Anterior cingulate cortex (tissue), 58 donors: ENCODE measurements at regions not wholly inside any gene's neighbourhood (a gene's known extent, or its start where the extent isn't known, plus 50 kb on each side); places are given as distances from the start of the nearest gene placed in this dataset.

Experiments used
- DNase-seq, 58 donors: peaks; one replicate each; lab custom pipeline; 2025; lab: John Stamatoyannopoulos, UW

DNA sequence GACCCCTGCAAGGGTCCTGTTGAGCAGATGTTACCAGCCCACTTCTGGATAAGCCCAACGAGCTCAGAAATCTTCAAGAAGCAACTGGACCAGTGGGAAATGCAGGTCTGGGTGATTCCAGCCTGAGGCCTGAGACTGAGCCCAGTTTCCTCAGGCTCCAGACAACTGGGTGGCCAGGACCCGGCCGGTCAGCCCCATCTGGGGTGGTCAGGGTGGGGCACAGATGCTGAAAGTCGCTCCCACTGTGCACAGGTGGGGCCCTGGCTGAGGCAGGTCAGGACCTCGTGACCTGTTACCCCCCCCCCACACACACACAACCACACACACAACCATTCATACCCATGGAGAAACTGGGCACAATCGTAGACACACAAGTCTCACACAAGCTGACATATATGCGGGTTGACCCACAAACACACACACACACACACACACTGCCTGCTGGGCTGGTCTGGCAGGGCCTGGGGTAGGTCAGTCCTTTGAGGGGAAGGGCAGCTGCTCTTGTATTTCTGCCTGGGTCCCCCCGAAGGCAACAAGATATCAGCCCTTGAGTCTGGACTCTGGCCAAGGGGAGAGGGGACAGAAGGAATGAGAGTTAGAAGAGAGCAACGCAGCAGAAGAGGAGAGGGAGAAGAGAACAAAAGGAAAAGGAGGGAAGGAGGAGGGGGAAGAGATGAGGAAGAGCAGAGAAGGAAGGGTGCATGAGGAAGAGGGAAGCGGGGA is 99.0 kb upstream of the CDH5 start:
- no peak for DNase-seq

DNA sequence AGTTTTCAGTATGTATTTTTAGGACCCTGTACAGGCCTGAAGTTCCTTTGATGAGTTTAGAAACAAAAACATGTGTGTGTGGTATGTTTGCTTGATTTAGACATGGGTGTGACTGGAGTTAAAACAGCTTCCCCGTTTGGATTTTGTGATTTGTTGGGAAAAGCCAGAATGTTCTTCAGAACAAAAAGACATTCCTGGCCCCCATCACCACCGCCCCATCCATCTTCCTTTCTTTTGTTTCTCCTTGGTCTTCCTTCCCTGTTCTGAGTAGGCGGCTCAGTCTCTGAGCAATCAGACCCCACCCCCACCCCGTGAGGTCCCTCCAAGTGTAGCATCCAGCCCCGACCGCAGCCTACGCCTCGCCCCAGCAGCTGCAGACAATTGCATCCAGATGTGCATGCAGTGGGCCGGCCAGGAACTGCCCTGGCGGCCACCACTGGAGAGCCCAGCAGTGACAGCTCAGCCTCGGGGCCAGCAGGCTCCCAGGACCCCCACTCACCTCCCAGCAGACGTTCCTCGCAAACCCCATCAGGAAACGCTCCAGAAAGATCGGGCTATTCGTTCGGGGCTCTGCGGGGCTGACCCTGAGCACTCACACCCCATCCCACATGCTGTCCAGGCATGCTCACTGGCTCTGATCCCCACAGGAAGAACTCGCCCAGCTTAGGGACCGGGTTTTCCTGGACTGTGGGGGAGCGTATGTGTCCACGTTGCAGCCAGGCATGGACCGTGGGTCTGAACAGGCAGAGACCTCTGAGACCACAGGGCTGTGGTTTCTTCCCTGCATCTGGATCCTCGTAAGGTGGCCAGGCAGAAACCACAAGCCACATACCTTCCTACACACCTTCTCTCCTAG is 99.8 kb upstream of the CDH5 start:
- no peak for DNase-seq

DNA sequence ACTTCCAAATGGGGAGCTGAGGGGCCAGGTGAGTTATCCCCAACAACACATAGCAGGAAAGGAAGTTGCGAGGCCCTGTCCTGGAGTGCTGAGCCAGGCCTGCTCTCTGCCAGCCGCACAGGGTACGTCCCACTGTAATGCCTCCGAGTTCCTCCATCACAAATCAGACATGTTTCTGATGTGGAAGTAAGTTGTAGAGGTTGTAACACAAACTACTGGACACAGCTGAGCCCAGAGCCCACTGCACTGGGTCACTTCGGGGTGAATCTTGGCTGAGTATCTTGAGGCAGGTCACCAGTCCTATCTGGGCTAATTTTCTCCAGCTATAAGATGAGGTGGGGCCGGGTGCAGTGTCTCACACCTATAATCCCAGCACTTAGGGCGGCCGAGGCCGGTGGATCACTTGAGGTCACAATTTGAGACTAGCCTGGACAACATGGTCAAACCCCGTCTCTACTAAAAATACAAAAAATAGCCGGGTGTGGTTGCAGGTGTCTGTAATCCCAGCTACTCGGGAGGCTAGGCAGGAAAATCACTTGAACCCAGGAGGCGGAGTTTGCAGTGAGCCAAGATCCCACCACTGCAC is 100.8 kb upstream of the CDH5 start:
- DNase-seq, result no peak

DNA sequence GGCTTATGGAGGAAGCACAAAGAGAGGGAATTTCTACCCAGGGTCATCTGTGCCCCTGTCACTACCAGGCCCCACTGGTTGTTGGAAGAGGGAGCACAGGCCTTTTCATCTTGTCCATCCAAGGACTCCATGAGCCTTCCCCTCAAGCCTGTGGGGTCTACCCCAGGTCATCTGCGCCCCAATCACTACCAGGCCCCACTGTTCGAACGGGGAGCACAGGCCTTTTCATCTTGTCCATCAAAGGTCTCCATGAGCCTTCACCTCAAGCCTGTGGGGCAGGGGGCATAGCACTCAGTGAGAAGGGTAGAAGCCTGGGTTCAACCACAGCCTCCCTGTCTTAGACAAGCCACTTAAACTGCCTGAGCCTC is 101.5 kb upstream of the CDH5 start:
- DNase-seq, result no peak

DNA sequence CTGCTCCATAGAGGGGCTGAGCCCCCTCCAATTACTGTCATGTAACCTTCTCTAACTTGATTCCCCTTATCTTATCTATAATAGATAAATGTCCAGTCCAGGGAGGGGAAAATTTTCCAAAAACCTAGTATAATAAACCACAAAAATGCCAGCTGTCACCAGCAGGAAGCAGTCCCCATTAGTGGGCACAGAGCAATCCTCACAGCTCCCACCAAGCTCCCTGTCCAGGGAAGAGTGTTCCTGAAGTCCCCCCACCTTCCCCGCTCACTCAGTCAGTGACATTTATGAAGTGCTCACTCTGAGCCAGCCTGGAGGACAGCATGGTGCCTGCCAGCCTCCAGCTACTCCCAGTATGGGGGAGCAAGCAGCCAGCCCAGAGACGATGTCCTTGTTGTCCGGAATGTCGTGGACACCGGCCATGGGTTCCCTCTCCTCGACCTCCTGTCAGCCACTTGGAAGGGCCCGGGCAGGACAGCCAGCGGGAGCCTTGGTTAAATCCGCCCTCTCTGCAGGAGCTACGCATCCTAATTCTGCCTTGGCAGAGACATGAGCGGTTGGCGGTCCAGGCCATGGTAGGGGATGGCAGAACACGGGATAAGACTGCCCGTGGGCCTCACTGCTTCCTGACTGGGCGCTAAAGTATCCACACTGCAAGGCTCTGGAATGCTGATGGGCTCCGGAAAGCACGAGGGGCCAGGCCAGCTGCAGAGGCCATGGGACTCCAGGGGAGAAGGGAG is 102.0 kb upstream of the CDH5 start:
- DNase-seq, result peak in 1 of 58 donors; percentile 40

DNA sequence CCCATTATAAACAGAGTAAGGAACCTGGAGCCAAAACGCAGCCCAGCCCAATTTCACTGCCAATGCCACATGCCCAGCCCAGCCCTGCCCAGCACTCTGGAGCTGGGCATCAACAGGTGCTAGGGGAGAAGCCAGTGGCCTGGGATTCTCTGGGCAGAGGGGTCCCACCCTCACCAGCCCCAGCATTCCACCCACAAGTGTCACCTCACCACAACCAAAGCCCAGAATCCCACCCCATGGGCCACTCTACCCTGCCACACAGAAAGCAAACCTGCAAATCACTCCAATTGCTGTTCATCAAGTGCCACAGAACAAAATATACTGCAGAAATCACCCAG is 102.5 kb upstream of the CDH5 start:
- no peak for DNase-seq

DNA sequence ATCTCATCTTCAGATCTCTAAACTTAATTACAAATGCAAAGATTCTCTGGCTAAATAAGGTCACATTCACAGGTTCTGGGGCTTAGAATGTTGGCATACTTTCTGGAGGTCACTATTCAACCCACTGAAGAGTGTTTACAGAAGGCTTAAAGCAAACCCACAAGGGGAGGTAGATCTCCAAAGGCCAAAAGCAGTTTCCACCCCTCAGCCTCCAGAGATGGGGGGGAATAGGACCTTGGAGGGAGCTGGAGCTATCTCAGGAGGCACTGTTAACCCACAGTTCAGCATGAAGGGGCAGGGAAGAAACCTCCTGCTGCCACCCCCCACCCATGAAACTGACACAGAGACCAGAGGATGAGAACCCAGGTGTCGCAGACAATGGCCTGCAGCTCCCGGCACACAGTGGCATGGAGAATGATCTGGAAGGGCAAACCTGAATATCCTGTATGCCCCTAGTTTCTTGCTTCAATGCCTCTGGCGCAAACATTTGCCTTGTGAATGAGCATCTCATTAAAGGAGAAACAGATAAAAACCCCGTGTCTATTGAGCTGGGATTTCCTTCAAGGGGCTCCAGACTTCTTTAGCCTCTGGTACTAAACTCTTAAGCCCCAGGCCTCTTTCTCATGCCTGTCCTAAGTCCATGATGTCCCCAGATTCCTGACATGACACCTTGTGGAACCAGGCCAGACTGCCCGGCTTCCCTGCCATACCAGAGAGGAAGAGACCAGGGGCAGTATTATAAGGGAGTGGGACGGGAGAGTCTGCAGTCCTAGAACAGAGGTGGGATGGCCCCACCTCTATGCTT is 103.1 kb upstream of the CDH5 start:
- DNase-seq, result no peak

DNA sequence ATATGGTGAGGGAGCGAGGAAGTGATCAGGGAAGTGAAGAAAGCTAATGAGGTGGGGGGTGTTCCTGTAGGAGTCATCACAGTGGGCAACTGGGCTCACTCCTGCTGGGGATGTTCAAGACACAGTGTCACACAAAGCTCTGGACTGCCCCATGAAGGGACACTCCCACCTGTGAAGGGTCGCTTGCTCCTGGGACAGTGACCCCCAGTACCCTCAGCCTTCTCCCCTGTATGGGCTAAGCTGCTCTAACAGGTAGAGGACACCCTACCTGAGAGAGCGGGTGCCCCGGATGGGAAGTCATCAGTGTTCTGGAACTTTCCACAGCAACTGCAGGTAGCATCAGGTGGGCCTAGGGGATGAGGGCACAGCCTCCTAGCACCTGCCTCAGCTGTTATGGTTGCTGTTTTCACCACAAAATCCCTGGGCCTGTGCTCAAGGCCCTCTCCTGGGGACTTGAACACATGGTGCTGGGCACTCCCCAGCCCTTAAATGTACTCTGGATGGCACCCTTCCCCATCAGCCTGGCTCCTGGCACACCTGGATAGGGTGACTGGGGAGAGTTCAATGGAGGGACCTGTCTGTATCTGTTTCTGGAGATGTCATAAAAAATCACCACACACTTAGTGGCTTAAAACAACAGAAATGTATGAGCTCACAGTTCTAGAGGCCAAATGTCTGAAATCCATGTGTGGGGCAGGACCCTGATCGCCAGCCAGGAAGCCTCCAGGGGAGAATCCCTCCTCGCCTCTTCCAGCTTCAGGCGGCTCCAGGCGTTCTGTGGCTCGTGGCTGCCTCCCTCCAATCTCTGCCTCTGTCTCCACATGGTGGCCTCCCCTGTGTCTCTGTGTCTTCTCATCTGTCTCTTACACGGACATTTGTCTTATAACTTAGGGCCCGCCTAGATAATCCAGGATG is 104.0 kb upstream of the CDH5 start:
- no peak for DNase-seq

DNA sequence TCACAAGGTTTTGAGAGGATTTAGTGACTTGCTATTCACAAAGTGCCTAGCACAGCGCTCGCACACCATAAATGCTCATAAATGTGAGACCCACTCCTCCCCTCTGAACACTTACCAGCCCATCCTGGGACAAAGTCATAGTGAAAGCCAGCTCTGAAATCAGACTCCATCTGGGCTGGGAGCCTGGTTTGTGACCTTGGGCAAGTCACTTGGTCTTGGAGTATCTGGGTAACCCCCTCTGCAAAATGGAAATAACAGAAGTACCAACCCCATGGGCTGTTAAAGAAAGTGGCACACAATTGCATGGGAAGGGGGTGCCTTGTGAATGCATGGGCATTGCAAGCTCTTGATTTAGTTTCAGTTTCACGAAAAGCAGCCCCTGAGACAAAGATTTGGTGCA is 104.7 kb upstream of the CDH5 start:
- DNase-seq, result no peak

DNA sequence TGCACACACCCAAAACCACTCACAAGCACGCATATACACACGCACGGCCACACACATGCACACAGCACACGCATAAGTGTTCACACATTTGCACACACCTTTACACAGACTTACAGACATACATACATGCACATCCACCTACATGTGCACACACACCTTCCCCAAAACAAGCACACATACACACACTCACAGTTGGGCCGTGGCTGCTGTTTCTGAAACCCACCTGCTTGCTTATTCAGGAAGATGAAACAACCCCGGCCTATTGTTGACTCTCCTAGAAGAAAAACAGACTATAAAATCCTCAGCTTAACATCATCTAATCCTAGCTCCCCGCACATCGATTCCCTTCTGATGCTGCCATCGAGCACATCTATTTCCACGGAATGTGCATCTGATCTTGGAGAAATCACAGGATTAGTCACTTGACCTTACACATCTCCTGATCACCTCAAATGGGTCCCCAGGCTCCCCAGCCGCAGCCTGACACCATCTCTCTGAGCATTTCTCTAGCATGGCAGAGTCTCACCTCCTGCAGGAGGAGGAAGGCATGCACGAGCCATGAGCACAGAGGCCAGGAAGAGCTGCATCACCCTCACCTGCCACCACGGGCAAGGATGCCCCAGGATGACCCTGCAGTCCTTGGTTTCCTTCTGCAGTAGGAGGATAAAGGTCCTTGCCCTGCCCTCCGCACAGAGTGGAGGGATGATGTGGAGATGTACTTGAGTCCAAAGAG is 105.8 kb upstream of the CDH5 start:
- no peak for DNase-seq

DNA sequence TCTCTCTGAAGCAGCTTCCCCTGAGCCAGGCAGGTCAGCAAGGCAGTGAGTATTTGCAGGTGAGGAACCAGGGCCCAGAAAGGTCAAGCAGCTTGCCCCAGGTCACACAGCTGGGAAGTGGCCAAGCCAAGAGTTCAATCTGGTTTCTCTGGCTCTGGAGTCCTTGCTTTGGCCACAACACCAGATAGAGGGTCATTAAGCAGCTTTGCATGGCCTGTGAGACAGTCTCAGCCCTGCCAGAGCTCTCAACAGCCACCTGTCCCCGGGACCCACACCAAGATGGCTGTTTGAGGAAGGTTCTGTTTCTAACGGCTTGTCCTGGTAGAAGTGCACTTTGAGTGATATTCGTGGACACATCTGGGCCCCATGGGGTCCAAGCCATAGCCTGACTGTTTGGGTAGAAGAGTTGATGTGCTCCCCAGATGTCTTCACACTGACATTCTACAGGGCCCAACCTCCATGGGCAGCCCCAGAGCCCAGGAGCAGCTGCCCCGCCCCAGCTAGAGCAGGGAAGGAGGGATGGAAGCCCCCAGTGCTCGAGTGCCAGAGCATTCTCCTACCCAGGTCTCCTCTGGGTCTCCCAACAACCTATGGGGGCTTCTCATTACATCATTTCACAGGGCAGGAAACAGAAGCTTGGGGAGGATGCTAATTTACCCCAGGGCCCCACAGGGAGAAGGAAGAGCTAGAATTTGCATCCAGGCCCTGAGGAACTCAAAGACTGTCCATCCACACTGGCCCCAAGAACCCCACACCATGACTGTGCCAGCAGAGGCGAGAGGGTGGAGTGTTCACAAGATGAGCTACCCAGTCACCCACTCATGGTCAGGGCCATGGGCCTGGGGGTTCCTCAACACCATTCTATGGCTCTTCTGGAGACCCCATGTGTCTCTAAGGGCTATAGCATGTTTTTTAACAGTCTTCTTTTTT is 107.3 kb upstream of the CDH5 start:
- no peak for DNase-seq

DNA sequence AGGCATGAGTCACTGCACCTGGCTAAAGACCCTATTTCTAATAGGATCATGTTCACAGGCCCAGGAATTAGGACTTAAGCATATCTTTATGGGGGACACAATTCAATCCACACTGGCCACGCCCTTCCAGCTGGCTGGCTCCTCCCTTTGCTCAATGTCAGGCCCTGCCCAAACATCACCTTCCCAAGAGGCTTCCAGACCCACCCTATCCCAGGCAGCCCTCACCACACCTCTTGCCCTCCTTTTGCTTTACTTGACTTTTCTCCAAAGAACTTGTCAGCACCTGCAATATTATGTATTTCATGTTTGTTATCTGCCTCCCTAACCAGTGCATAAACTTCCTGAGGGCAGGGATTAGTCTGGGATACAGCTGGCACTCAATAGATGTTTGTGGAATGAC is 109.6 kb upstream of the CDH5 start:
- no peak for DNase-seq

DNA sequence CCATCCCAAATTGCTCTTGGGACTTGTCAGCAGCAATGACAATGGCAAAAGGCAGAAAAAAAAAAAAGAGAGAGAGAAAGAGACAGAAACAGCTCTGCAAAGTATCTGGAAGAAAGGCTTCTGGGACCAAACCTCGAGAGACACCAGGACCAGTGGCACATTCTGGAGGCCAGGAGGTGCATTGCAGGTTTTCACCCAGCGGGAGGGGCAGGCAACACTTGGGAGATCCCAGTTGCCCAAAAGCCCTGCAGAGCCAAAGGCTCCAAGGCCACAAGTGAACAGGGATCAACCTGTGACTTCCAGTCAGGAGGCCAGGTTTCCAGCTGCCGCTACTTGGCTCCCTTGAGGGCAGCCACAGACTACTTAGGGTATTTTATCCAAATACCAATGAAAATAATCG is 110.8 kb upstream of the CDH5 start:
- DNase-seq, result no peak

DNA sequence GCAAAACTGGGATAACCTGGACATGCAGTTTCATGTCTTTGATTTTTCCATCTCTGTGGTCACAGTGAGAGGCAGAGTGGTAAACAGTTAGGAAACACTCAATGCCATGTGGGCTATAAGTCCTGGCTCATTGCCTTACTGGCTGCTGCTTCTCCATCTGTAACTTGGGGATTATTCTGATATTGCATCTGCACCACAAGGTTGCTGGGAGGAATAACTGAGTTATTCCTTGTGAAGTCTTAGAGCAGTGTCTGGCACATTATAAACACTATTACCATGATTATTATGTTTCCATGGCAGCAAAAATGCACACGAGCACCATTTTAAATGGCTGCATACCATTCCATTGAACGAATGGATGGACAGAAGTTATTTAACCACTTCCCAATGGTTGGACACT is 111.7 kb upstream of the CDH5 start:
- DNase-seq, result no peak

DNA sequence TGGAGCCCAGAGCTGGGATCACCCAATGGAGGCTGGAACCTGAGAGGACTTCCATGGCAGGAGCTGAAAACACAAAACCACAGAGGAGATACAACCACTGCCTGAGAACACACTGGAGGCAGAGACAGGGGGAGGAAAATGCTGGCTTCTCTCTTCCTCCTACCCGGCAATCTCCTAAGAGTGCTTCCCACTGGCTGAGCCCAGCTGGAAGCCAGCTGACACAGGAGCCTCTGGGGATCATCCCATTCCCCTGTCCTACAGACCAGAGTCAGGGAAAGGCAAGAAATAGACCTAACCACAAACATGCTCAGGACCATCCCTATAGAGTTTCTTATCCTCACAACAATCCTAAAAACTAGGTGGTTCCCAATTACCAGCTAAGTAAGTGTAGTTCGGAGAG is 112.4 kb upstream of the CDH5 start:
- no peak for DNase-seq

DNA sequence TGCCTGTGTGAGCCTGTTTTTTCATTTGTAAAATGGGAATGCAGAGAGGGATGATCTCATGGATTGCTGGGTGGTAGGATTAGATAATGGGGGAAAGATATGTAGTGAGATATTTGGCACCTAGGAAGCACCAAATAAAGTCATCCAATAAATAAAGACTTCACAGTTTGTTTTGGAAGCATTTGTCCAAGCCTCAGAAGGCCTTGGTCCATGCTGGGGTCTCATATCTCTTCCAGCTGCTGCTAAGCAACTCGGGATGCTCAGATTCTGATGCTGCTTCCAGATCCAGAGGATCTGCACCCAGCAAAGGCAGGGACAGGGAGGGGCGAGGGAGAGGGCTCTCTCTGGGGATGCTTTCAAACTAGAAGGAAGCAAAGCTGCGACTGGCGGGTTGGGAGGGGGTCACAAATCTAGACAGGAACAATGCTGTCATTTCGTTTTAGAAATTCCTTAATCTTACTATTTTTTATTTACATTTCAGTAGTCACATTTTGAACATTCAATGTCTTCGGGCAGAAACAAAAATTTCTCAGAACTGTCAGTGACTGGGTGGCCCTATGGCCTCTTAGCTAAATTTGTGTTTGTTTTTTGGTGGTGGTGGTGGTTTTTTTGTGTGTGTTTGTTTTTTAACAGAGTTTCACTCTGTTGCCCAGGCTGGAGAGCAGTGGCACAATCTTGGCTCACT is 114.9 kb upstream of the CDH5 start:
- DNase-seq, result no peak
